ENCODE measurements at regions not wholly inside any gene's neighbourhood (a gene's known extent, or its start where the extent isn't known, plus 50 kb on each side); places are given as distances from the start of the nearest gene placed in this dataset.
A peak's percentile ranks its signal among the peaks of the same experiment; 100 is the strongest.

- TF ChIP-seq RAD21 (IDR thresholded peaks at IDR 0.05; ENCODE audit: low read length) (no peak), MXI1 (IDR thresholded peaks at IDR 0.05; ENCODE audit: borderline replicate concordance, low read depth, low read length) (no peak), POLR2A (IDR thresholded peaks at IDR 0.05; ENCODE audit: low read depth, low read length) (no peak), CHD1 (IDR thresholded peaks at IDR 0.05; ENCODE audit: low read depth, low read length) (no peak), NFE2L2 (IDR thresholded peaks at IDR 0.05; ENCODE audit: low read depth, low read length) (no peak), BHLHE40 (IDR thresholded peaks at IDR 0.05; ENCODE audit: low read depth, low read length) (no peak), MAZ (IDR thresholded peaks at IDR 0.05; ENCODE audit: borderline replicate concordance, low read depth, low read length) (no peak), USF2 (IDR thresholded peaks at IDR 0.05; ENCODE audit: low read depth, low read length) (no peak), FOS (IDR thresholded peaks at IDR 0.05; ENCODE audit: low read depth, low read length) (no peak), CEBPB (IDR thresholded peaks at IDR 0.05; ENCODE audit: low read depth, low read length) (no peak)
- TF ChIP-seq, protein P1, sequence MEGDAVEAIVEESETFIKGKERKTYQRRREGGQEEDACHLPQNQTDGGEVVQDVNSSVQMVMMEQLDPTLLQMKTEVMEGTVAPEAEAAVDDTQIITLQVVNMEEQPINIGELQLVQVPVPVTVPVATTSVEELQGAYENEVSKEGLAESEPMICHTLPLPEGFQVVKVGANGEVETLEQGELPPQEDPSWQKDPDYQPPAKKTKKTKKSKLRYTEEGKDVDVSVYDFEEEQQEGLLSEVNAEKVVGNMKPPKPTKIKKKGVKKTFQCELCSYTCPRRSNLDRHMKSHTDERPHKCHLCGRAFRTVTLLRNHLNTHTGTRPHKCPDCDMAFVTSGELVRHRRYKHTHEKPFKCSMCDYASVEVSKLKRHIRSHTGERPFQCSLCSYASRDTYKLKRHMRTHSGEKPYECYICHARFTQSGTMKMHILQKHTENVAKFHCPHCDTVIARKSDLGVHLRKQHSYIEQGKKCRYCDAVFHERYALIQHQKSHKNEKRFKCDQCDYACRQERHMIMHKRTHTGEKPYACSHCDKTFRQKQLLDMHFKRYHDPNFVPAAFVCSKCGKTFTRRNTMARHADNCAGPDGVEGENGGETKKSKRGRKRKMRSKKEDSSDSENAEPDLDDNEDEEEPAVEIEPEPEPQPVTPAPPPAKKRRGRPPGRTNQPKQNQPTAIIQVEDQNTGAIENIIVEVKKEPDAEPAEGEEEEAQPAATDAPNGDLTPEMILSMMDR (conservative IDR thresholded peaks at IDR 0.05; ENCODE audit: low read depth, low read length) = no peak
- TF ChIP-seq, protein P2, sequence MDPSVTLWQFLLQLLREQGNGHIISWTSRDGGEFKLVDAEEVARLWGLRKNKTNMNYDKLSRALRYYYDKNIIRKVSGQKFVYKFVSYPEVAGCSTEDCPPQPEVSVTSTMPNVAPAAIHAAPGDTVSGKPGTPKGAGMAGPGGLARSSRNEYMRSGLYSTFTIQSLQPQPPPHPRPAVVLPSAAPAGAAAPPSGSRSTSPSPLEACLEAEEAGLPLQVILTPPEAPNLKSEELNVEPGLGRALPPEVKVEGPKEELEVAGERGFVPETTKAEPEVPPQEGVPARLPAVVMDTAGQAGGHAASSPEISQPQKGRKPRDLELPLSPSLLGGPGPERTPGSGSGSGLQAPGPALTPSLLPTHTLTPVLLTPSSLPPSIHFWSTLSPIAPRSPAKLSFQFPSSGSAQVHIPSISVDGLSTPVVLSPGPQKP (IDR thresholded peaks at IDR 0.05; ENCODE audit: borderline replicate concordance, low read depth, low read length) = no peak
- ATAC-seq (ENCODE audit: low read depth) (no peak), DNase-seq (peak; percentile 18)
- no peak overlapping the region for H2AK9ac ChIP-seq (replicated peaks; ENCODE audit: low read depth, low read length, poor library complexity)
- no peak overlapping the region for H4K5ac ChIP-seq (ENCODE audit: low read depth, low read length)
- no peaks in the 10 kb centered on the region for H3K36me3 ChIP-seq (ENCODE audit: control insufficient read depth, insufficient read depth, low read length)
- no peaks in the 10 kb centered on the region for H3K9me3 ChIP-seq (ENCODE audit: control insufficient read depth, insufficient read depth, low read length)
- no peak overlapping the region for H3K4ac ChIP-seq (ENCODE audit: low read depth, low read length)
- no peaks in the 10 kb centered on the region for H3K79me1 ChIP-seq (ENCODE audit: low read depth in 1 of 2, low read length in 2 of 2)
- CTCF ChIA-PET = interaction anchor here (0.7 to 1.3 kb wide), 3 partner anchors 71 to 365 kb away, joined by 3 to 4 read pairs (median 3); no protein-coding TSS in a partner anchor
- no peak overlapping the region for H3K27ac ChIP-seq (ENCODE audit: insufficient read depth, low read length)
- no peak overlapping the region for H3K4me3 ChIP-seq (ENCODE audit: insufficient read depth, low read depth, low read length)
- H3K9me1 ChIP-seq (ENCODE audit: insufficient read depth, low read length) = peaks cover 3% of the 10 kb centered on the region; the same call in 1 of the 2 replicates
- no peak overlapping the region for H3K9ac ChIP-seq (ENCODE audit: low read depth, low read length)
- no peak overlapping the region for H2BK120ac ChIP-seq (ENCODE audit: low read depth, low read length)
- H3K14ac ChIP-seq (replicated peaks; ENCODE audit: low read depth, low read length) = no peak overlapping the region
- POLR2A ChIA-PET (ENCODE audit: unreplicated experiment) = interaction anchor here (0.9 kb wide), 1 partner anchor 230 kb away, joined by 31 read pairs; no protein-coding TSS in a partner anchor
- dilution Hi-C loops (cut with HindIII; ENCODE audit: low sequenced_read_pairs, unreplicated experiment) (no loop called here), in situ Hi-C loops (cut with MboI; ENCODE audit: low sequenced_read_pairs) (loop anchor here (10.0 kb wide), 1 partner anchor 643 kb away; no protein-coding TSS in a partner anchor), intact Hi-C loops (cut with micrococcal nuclease) (loop anchor here (5.0 to 10.0 kb wide), 2 partner anchors 153 to 506 kb away; no protein-coding TSS in a partner anchor)
- no peak overlapping the region for H2BK20ac ChIP-seq (ENCODE audit: low read depth, low read length)
- peaks cover 11% of the 10 kb centered on the region for H3K4me1 ChIP-seq (ENCODE audit: control insufficient read depth, insufficient read depth, low read length)
- H3K56ac ChIP-seq (ENCODE audit: extremely low read depth, insufficient read depth, low read length) = no peak overlapping the region
- no peak overlapping the region; the same call in 1 of the 2 replicates for H3K18ac ChIP-seq (ENCODE audit: low read depth, low read length)
- no peak overlapping the region for H3K4me2 ChIP-seq (ENCODE audit: low read depth, low read length)
- no TSS peak for BruUV-seq (replicated peaks)
- H4K8ac ChIP-seq (ENCODE audit: low read depth in 2 of 2, low read length in 2 of 2) = no peak overlapping the region
- peaks cover 8% of the 10 kb centered on the region for H3K27me3 ChIP-seq (ENCODE audit: control insufficient read depth, insufficient read depth, low read length)
- H2AK5ac ChIP-seq (ENCODE audit: low read depth, low read length) = no peak overlapping the region
- H4K91ac ChIP-seq (ENCODE audit: insufficient read depth, low read depth, low read length) = no peak overlapping the region
- no peak overlapping the region for H2BK15ac ChIP-seq (ENCODE audit: low read depth, low read length)
- WGBS, 2 experiments (ENCODE audit: extremely low coverage in 2 of 2, insufficient read length in 1 of 2) = 33% methylated on average over 1 of the region's 9 CpGs; no CpG with 5 or more reads in 1 of the 2 experiments
- no peak overlapping the region for H2AFZ ChIP-seq (replicated peaks; ENCODE audit: low read length, poor library complexity)
- no peak overlapping the region for H2BK5ac ChIP-seq (ENCODE audit: low read depth, low read length, poor library complexity, severe bottlenecking)
- no peak overlapping the region for H3K23ac ChIP-seq (ENCODE audit: low read depth, low read length)
- H4K20me1 ChIP-seq (ENCODE audit: insufficient read depth, low read length) = no peaks in the 10 kb centered on the region; the same call in 1 of the 2 replicates
Observed at GRCh38 chr14:54177641-54178621, 218.9 kb upstream of the CDKN3 start.
